ENCODE measurements at regions not wholly inside any gene's neighbourhood (a gene's known extent, or its start where the extent isn't known, plus 50 kb on each side); places are given as distances from the start of the nearest gene placed in this dataset.
"Not testable (repeated sequence)": the region's sequence is repeated elsewhere in the genome, so short reads cannot be mapped to it uniquely, and the experiment has no call there.

- no peak for DNase-seq
These were observed 175.0 kb upstream of the PARD3B start for GRCh38 chr2:204370172-204370718.

- no peak for DNase-seq
These were observed 171.3 kb upstream of the PARD3B start for GRCh38 chr2:204373942-204374341.

GRCh38 chr2:204380141-204380881 is 165.0 kb upstream of the PARD3B start:
- no peak for DNase-seq

- no peak for DNase-seq
These were observed 158.6 kb upstream of the PARD3B start for GRCh38 chr2:204386668-204387067.

- DNase-seq, result no peak
These were observed 156.2 kb upstream of the PARD3B start for GRCh38 chr2:204389120-204389519.

- no peak for DNase-seq
These were observed 155.4 kb upstream of the PARD3B start for GRCh38 chr2:204389856-204390255.

GRCh38 chr2:204395539-204395938 is 149.7 kb upstream of the PARD3B start:
- DNase-seq, result no peak

GRCh38 chr2:204401114-204401513 is 144.2 kb upstream of the PARD3B start:
- DNase-seq, result no peak

- no peak for DNase-seq
These were observed 137.9 kb upstream of the PARD3B start for GRCh38 chr2:204407204-204408014.

GRCh38 chr2:204412782-204413181 is 132.5 kb upstream of the PARD3B start:
- not testable (repeated sequence) for DNase-seq

- DNase-seq, result no peak
These were observed 129.7 kb upstream of the PARD3B start for GRCh38 chr2:204415406-204416181.

- DNase-seq, result no peak
These were observed 129.0 kb upstream of the PARD3B start for GRCh38 chr2:204416236-204416635.

- no peak for DNase-seq
These were observed 119.5 kb upstream of the PARD3B start for GRCh38 chr2:204425821-204426220.

GRCh38 chr2:204428675-204429074 is 116.6 kb upstream of the PARD3B start:
- no peak for DNase-seq

- no peak for DNase-seq
These were observed 113.7 kb upstream of the PARD3B start for GRCh38 chr2:204431529-204431928.

GRCh38 chr2:204432196-204432595 is 113.1 kb upstream of the PARD3B start:
- no peak for DNase-seq

GRCh38 chr2:204434660-204435462 is 110.4 kb upstream of the PARD3B start:
- no peak for DNase-seq

- DNase-seq, result no peak
These were observed 109.0 kb upstream of the PARD3B start for GRCh38 chr2:204436230-204436629.

GRCh38 chr2:204437408-204437807 is 107.9 kb upstream of the PARD3B start:
- no peak for DNase-seq

GRCh38 chr2:204437815-204438756 is 107.2 kb upstream of the PARD3B start:
- no peak for DNase-seq

- DNase-seq, result no peak
These were observed 104.0 kb upstream of the PARD3B start for GRCh38 chr2:204441316-204441715.
